ENCODE measurements at regions not wholly inside any gene's neighbourhood (a gene's known extent, or its start where the extent isn't known, plus 50 kb on each side); places are given as distances from the start of the nearest gene placed in this dataset.

DNA sequence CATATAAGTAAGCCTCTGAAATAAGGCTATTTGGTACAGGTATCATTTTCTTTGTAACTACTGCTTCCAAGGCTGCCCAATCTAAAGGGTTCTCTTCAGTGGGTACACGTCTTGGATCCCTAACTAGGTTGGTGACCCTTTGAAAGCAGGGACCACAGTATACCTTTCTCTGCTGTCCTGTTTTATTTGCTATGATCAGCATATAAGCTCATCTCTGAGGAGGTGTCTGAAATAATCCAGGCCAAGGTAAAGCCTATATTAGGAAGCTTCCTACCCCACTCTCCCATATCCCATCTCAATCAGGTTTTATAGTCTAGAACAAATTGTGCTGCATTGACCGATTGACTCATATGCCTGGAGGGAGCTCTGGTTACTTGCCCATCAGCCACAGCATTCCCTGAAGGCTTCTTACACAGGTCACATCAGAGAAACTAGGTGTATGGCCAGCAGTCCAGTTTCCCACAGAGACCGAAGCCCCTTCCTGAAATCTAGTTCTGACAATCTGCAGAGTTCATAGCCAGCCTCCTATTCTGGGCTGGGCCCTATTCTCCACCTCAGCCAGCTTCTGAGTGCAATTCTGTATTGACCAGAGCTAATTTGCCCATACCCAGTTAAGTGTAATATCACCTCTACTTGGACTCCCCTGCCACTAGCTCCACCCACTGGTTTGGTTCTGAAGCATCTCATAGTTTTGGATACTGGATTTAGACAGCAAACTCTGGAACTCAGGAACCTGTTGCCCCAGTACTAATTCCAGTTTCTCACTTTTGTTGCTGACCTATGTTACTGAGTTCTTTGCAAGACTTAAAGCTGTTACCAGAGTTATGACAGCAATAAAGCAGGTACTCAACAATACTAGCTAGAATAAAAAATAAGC, 62.1 kb upstream of the ARHGAP20 start:
- TF ChIP-seq POLR2A (IDR thresholded peaks at IDR 0.05) (no peak), POLR2AphosphoS5 (IDR thresholded peaks at IDR 0.05) (no peak), EP300 (IDR thresholded peaks at IDR 0.05) (no peak)
- TF ChIP-seq, protein P1, sequence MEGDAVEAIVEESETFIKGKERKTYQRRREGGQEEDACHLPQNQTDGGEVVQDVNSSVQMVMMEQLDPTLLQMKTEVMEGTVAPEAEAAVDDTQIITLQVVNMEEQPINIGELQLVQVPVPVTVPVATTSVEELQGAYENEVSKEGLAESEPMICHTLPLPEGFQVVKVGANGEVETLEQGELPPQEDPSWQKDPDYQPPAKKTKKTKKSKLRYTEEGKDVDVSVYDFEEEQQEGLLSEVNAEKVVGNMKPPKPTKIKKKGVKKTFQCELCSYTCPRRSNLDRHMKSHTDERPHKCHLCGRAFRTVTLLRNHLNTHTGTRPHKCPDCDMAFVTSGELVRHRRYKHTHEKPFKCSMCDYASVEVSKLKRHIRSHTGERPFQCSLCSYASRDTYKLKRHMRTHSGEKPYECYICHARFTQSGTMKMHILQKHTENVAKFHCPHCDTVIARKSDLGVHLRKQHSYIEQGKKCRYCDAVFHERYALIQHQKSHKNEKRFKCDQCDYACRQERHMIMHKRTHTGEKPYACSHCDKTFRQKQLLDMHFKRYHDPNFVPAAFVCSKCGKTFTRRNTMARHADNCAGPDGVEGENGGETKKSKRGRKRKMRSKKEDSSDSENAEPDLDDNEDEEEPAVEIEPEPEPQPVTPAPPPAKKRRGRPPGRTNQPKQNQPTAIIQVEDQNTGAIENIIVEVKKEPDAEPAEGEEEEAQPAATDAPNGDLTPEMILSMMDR (IDR thresholded peaks at IDR 0.05), result no peak

Data from upper lobe of left lung (tissue), 4 donors.